Effector CD4-positive, alpha-beta T cell (primary cell): ENCODE measurements at regions not wholly inside any gene's neighbourhood (a gene's known extent, or its start where the extent isn't known, plus 50 kb on each side); places are given as distances from the start of the nearest gene placed in this dataset.

ENCODE experiments used
- DNase-seq: peaks from one replicate; pipeline ENCODE4 v3.0.0-alpha.2; 2020

DNA sequence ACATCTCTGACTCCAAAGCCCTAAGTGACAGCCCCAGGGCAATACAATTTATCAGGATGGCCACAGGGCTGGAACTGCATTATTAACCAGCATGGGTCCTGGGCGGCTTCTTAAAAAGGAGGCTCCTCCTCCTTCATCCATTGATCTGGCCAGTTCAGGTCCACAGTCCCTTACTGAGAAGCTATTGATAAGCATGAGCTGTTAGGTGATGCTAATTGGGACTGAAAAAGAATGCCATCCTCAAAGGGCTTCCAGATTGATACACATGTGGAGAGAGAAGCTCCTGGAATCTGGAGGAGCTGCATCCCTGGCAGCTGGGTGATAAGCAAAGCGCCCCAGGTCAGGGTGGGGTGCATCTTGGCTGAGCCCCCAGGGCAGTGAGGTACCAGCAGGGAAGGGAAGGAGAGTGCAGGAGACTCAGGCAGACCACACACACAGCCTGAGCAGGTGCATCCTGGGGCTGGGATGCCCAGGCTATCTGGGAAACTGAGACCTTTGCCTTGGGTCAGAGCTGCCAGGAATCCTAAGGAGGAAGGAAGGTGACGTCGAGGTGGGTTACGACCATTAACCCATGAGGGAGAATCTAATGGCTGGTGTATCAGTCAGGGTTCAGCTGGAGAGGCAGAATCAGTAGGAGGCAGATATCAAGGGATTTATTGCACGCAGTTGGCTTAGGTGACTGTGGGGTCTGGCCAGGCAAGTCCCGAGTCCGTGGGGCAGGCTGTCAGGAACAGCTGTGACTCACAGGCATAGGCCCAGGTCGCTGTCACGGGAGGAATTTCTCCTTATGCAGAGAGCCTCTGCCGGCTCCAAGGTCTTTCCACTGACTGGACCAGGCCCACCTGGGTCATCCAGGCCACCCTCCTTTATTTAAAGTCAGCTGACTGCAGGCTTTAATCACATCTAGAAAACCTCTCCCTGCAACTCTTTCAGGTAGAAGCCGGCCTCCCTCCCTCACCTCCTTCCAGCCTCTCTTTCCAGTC, 261.2 kb downstream of the BMP7 start:
- DNase-seq = no peak

DNA sequence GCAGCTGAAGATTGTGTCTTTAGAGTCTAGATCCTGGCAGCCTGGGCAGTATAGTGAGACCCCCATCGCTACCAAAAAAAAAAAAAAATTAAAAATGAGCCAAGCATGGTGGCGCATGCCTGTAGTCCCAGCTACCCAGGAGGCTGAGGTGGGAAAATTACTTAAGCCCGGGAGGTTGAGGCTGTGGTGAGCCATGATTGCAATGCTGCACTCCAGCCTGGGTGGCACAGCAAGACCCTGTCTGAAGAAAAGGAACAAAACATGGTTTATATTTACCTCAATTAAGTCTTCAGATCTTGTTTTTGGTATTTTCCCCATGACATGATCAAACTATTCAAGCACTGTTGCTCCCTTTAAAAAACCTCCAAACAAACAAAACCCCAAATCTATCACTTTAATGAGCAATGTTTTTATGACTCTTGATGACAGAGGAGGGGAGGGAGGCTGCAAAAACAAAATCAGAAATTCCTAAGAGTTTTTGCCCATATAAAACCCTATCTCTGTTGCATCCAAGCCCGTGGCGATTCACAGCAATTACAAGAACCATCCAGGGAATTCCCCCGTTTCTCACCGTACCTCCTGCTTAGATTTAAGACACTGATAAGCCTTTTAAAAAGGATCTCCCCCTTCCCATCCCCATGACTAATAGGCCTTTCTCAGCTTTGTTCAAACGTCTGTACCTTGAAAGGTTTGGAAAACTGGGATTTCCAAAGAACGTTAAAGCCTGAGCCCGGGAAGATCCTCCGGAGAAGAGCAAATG, 259.9 kb downstream of the BMP7 start:
- no peak for DNase-seq

DNA sequence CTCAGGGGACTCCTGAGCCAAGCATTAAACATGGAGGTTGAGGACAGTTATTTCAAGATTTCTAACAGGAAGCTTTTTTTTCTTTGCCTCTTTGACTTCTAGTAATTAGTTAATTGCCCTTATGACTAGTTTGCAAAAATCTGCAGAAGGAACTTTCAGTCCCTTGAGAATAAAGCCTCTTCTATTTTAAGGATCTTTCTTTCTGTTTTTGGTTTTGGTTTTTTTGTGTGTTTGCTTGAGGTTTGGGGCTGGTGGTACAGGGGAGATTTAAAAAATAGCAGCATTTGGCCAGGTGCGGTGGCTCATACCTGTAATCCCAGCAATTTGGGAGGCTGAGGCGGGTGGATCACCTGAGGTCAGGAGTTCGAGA, 259.3 kb downstream of the BMP7 start:
- DNase-seq = no peak

DNA sequence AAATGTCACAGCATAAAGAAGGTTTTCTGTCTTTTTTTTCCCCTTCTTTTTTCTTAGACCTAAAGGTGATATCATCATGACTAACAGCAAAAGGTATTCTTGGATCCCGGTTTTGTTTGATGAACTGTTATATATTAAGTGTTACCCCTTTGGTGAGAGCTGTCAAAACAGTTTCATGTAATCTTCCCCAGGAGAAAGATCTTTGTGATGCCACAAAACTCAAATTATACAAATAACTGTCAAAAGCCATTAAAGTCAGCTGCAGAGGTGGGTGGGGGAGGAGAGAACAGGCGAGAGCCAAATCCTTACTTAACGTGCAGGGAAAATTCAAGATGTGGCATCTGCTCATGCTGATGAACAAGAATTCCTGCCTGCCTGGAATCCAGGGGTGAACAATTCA, 258.2 kb downstream of the BMP7 start:
- DNase-seq = no peak

DNA sequence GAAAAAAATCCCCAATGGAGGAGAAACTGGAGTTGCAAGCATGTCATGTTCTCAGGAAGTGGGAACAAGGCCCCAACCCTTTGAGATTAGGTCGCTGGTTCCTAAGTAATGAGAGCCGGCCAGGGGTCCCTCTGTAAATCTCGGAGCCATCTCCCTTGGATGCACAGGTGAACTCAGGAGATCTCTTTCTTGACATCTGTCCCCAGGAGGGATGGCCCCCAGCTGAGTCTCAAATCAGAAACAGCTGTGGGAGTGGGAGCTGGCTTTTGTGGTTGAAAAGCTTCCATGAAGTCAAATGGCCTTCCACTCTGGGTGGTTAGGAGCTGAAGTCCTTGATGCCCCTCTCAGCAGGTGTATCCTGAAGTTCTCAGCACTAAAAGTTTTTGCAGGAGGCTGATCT, 257.1 kb downstream of the BMP7 start:
- DNase-seq = no peak

DNA sequence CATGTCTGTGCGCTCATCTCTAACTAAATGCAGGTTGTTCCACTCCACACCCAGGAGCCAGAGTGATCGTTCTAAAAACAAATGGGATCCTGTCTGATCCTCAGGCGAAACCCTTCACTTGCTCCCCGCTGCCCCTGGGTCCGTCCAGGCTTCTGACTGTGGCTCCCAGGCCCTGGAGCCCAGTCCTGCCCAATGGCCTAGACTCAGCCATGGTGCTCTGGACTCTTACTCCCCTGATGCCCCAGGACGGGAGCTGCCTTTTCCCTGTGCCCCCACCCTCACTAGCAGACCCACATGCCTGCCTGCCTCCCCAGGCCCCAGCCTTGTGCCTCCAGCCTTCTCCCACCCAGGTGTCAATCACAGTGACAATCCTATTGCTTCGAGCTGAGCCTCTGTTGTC, 256.7 kb downstream of the BMP7 start:
- DNase-seq = no peak

DNA sequence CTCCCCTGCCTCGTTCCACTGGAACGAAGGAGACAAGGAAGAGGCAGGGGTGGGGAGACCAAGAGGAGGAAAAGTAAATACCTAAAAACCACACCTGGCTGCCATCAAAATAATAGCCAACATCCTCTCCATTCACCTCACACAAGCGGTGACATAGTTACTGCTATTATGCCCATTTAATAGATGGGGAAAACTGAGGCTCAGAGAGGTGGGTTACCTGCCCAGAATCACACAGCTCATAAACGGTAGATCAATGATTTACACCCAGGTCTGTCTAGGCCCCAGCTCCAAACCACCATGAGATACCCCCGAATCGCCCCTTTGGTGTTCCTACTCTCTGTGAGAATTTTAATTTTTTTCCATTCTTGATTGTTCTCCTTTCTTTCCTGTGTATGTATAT, 253.8 kb downstream of the BMP7 start:
- no peak for DNase-seq

DNA sequence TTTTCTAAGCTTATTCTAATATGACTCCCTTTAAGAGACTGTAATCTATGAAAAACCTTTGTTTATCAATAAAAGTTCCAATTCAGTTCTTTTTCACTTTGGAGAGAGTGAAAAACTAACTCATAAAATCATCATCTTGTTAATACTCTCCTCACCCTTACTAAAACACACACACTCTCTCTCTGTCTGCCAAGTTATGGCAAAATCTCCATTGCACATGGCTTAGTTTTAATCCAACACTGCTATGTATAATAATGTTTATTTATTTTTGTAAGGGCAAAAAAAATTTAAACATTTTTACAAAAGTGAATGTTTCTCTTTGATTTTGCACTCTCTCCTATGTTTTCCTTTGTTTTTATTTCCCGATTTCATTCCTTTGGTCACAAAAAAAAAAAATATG, 253.2 kb downstream of the BMP7 start:
- no peak for DNase-seq

DNA sequence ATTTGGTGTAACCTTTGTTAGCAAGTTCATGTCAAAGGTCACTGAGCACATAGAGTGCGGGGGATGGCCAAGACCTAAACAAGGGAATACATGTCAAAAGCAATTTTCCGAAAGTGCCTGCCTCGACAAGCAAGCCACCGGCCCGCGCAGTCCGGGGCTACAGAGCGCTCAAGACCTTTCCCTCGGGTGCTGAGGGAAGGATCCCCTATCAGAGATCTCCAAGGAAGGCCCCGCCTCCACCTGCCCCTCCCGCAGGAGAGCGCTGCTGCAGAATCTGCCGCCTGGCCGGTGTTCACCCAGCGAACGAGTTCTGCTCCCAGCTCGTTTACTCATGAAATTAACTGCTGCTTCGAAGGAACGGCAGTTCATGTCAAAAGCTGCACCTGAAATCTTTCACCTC, 252.7 kb downstream of the BMP7 start:
- DNase-seq = no peak

DNA sequence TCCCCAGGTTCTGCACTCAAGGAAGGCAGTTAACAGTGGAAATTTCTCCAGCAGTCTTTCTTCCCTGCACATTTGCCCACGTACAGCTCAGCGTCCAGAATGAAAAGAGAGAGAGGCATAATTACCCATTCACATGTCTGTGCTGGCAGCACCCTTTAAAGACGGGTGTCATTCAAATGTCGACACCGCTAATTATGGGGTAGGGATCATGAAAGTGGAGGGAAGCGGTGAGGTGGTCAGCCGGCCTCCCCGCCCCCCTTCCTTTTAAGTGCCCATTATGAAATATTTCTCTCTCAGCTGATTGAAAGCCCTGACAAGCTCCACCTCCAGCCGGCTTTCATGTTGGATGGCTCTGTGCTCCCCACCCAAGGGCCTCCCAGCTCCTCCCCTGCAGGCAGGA, 246.1 kb downstream of the BMP7 start:
- no peak for DNase-seq

DNA sequence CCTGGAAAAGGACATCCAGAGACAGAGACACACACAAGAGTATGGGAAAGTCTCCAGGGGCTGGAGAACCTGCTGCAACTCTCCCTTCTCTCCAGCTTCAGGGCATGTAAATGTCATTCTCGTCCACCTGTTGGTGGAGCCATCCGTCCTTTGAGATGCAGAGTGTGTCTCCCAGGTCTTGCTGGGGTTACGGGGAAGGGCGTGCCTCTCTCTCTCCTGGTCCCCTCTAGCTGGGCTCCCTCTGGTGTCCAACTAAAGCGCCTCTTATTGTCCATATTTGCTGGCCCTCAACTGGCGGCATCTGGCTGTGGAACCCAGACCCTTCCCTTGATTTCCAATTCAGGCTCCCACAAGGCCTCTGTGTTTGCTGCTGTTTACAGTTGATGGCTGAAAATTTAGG, 244.1 kb downstream of the BMP7 start:
- no peak for DNase-seq

DNA sequence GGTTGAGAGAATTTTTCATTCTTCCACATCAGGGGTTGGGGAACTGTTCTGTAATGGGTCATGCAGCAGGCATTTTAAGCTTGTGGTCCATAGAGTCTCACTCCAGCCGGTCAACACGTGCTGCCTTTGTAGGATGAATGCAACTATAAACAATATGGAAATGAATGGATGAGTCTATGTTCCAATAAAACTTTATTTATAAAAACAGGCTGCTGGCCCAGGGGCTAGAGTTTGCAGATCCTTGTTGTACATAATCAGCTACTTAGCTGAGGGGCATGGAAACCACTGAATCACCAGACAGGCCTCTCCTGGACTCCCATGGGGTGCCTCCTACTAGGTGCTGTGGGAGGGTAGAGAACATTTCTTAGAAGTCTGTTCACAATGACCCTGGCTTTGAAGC, 243.4 kb downstream of the BMP7 start:
- DNase-seq = no peak

DNA sequence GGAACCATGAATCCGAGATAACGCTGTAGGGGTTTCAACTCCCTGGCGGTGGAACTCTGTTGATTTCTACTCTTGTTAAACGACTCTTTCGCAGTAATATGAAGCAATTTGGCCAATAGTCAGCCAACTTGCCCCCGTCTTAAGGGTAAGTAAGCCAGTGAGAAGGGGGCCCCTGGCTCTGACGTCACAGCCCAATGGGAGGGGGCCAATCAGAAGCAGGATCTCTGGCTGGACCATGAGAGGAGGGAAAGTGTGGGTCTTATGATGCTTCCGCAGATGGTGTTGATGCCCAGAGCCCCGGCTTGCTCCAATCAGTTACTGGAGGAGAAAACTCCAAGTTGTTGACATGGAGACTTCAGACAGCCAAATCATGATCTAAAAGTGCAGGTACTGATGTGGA, 242.4 kb downstream of the BMP7 start:
- DNase-seq = no peak

DNA sequence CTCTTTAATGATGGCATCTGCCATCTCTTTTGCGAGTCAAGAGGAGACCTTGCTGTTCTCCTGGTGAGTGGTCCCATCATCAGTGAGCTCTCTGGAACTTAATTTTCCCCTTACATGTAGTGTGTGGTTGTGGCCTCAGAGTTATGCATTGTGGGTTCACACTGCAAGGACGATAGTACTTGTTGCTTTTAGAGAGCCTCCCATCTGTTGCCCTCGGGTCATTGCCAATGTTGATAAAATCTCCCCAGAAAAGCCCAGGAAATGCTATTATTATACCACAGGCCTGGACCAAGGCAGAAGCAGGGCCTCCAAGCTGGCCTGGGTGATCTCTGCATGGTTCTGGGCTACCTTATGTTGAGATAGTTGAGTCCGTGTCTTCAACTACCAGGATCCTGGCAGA, 241.6 kb downstream of the BMP7 start:
- no peak for DNase-seq

DNA sequence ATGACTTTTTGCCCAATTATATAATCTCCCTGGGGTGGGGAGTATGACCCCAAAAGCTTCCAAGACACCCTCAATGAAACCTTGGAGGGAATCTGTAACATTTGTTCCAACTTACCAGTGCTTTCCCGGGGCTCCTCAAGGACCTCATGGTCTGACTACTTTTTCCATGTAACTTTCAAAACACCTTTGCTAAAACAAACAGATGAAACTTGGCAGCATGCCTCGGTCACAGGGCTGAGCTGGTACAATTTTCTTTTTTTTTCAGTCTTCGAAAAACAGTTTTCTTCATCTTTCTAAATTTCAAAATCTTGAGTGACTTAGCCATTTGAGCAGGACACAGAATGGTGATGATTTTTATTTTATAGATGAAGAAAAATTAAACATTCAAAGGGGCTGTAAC, 241.2 kb downstream of the BMP7 start:
- no peak for DNase-seq

DNA sequence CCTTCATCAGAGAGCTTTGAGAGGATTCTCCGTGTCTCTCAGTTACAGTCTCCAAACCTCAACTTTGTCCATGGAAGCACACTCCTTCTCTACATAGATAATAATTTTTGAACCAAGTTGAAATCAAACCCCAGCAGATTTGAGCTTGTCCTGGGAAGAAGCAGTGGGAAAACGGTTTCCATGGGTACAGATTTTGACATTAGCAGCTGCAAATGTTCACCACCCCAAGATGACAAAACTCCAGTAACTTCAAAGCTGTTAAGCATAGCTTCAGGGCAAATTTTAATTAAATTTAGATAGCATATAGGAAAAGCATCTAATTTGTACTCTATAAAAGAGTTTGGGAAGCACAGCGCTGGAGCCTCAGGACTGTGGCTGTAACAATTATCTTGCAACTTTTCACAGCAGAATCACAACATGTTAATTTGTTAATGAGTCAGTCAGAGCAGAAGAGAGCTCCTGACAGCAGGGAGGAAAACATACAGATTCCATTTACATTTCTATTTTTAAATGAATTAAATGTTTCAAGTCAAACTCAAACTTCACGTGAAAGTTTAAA, 240.7 kb downstream of the BMP7 start:
- no peak for DNase-seq

DNA sequence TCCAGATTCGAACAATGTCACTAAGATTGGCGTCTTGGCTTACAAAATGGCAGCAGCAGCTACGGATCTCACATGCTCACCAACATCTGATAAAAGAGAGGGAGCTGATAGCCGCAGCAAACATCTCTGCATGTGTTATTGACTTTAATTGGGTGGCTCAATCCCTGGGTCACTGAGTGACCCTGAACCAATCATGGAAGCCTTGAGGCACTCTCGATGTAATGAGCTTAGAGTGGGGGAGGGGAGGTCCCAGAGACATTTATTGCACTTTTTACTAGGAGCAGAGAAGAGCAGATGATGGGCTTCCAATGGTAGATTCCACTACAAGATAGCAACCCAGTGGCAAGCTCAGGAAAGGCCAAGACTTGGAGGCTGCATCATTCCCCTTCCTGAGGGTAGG, 238.7 kb downstream of the BMP7 start:
- no peak for DNase-seq

DNA sequence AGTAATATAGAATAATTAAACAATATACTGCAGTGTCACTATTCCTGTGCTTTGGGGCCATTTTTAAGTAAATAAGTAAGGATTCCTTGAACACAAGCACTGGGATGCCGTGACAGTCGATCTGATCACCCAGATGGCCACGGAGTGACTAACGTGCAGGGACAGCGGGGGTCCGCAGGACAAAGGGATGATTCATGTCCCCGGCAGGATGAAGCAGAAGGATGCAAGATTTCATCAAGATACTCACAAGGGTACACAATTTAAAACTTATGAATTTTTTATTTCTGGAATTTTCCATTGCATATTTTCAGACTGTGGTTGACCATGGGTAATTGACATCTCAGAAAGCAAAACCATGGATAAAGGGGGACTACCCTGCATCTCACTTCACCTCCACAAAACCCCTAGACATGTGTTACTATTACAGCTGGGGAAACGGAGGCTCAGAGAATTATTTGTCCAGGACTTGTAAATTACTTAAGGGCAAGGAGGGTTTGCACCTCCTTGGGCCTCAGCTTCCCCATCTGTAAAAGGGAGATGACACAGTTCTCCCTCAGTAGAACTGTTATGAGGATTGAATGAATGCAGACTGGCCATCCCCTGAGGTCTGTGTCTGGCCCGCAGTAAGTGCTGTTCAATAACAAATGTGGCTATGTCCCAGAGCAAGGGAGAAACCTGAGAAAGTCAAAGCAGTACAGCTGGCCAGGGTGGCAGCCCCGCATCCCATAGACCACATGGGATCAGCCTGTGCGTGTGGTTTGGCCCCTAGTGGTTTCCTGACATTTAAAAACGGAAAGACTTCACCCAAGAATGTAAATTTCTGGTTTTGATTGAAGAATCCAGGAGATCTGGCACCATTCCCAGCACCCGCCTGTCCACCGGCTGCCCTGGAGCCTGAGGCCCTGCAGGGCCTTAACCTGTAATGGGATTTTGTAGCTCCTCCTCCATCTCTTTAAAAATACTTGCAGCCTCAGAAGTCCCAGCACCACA, 235.5 kb downstream of the BMP7 start:
- no peak for DNase-seq

DNA sequence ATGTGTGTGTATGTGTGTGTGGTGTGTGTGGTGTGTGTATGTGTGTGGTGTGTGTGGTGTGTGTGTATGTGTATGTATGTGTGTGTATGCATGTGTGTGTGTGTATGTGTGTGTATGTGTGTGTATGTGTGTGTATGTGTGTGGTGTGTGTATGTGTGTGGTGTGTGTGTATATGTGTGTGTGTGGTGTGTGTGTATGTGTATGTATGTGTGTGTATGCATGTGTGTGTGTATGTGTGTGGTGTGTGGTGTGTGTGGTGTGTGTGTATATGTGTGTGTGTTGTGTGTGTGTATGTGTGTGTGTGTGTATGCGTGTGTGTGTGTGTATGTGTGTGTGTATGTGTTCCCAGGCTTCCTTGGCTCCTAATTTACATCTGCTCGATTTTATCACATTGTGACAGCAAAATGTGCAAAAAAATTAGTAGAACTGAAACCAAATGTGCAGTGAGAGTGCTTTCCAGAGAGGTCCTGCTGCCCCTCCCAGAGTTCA, 234.5 kb downstream of the BMP7 start:
- DNase-seq = no peak

DNA sequence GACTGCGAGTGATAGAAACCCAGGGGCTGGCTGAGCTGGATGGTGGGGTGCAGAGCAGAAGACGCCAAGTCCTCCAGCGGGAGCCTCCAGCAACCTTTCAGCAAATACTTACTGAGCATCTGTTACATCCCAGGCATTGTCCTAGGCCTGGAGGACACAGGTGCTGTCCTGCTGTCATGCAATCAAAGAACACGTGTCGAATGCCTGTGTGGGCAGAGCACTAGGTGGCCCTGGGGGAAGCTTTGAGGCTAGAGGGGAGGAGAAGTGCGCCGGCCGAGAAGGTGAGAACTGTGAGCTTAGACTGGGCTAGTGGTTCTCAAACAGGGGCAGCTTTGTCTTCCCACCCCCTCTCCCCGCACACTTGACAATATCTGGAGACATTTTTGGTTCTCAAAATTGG, 233.6 kb downstream of the BMP7 start:
- DNase-seq = no peak

DNA sequence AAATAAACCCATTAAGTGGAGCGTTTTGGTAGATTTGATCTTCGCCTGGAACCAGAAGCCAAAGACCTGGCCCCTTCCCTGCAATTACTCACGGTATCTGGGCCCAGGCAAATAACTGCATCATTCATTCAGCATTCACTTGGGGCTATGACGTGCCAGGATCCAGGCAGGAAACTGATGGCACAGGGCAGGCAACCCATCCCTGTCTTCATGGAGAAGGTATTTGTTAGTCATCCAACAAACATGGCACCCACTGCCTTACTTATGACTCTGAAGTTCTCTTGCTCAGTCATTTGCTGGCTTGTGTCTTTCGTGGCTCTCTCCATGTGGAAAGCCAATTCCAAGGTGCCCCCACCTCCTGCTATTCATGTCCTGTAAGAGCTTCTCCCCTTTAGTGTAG, 232.4 kb downstream of the BMP7 start:
- no peak for DNase-seq

DNA sequence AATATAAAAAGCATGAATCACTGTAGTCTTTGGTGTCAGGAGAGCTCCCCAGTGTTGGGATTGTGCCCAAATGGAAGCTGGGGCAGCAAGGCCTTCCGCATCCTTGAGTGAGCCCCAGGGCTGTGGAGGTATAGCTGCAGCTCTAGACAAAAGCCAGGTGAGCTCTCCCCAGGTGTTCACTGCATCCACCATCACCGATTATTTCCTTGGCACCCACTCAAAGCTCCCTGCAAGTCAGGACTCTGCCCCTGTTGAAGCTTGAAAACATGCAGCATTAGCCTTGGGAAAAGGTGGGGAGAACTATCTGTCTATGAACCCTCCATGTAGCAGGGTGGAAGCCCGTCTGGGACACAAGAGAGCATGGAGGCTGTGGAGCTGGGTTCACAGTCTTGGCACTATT, 228.8 kb downstream of the BMP7 start:
- no peak for DNase-seq
